Cardiac muscle cell (in vitro differentiated cells and primary cell): ENCODE measurements at regions not wholly inside any gene's neighbourhood (a gene's known extent, or its start where the extent isn't known, plus 50 kb on each side); places are given as distances from the start of the nearest gene placed in this dataset.
"Not testable (repeated sequence)": the region's sequence is repeated elsewhere in the genome, so short reads cannot be mapped to it uniquely, and the experiment has no call there.

ENCODE experiments used
- DNase-seq, 2 donors: peaks; one replicate each; pipeline versions ENCODE4 v3.0.0 to v3.0.0-alpha.2; 2010 to 2017; ENCODE audit warnings: low read depth in 1 of 2, low spot score in 1 of 2
- H3K27ac ChIP-seq: fragments of 200-600 bp; sonication (generic); 2 replicates; pipeline ENCODE4 v1.5.1; 2016
- H3K27me3 ChIP-seq: fragments of 200-600 bp; sonication (generic); 2 replicates; pipeline ENCODE4 v1.6.0; 2016; ENCODE audit warnings: control low read depth
- H3K36me3 ChIP-seq: fragments of 200-600 bp; sonication (generic); 2 replicates; pipeline ENCODE4 v1.5.1; 2016; ENCODE audit warnings: control low read depth
- H3K4me1 ChIP-seq: fragments of 200-600 bp; sonication (generic); 2 replicates; pipeline ENCODE4 v1.8.1; 2017; ENCODE audit warnings: low read depth, mild to moderate bottlenecking, mixed run types
- H3K4me3 ChIP-seq: fragments of 200-600 bp; sonication (generic); 2 replicates; pipeline ENCODE4 v1.5.1; 2016; ENCODE audit warnings: mild to moderate bottlenecking
- H3K9me3 ChIP-seq: fragments of 200-600 bp; sonication (generic); 2 replicates; pipeline ENCODE4 v1.5.1; 2017; ENCODE audit warnings: low read depth, mild to moderate bottlenecking, control low read depth
- TF ChIP-seq, protein P1 (sequence below): IDR thresholded peaks from 2 replicates; pipeline ENCODE4 v1.5.1; 2012; ENCODE audit warnings: low read depth, mild to moderate bottlenecking, low read length

GRCh38 chr1:3992746-3993145 lies 92.7 kb upstream of the C1orf174 start:
- H3K27ac ChIP-seq: no peak overlapping the region
- H3K36me3 ChIP-seq: no peaks in the 10 kb centered on the region
- H3K27me3 ChIP-seq: no peaks in the 10 kb centered on the region
- DNase-seq: no peak
- H3K9me3 ChIP-seq: no peaks in the 10 kb centered on the region
- TF ChIP-seq, protein P1, sequence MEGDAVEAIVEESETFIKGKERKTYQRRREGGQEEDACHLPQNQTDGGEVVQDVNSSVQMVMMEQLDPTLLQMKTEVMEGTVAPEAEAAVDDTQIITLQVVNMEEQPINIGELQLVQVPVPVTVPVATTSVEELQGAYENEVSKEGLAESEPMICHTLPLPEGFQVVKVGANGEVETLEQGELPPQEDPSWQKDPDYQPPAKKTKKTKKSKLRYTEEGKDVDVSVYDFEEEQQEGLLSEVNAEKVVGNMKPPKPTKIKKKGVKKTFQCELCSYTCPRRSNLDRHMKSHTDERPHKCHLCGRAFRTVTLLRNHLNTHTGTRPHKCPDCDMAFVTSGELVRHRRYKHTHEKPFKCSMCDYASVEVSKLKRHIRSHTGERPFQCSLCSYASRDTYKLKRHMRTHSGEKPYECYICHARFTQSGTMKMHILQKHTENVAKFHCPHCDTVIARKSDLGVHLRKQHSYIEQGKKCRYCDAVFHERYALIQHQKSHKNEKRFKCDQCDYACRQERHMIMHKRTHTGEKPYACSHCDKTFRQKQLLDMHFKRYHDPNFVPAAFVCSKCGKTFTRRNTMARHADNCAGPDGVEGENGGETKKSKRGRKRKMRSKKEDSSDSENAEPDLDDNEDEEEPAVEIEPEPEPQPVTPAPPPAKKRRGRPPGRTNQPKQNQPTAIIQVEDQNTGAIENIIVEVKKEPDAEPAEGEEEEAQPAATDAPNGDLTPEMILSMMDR: no peak
- H3K4me1 ChIP-seq: no peaks in the 10 kb centered on the region
- H3K4me3 ChIP-seq: no peak overlapping the region

DNA sequence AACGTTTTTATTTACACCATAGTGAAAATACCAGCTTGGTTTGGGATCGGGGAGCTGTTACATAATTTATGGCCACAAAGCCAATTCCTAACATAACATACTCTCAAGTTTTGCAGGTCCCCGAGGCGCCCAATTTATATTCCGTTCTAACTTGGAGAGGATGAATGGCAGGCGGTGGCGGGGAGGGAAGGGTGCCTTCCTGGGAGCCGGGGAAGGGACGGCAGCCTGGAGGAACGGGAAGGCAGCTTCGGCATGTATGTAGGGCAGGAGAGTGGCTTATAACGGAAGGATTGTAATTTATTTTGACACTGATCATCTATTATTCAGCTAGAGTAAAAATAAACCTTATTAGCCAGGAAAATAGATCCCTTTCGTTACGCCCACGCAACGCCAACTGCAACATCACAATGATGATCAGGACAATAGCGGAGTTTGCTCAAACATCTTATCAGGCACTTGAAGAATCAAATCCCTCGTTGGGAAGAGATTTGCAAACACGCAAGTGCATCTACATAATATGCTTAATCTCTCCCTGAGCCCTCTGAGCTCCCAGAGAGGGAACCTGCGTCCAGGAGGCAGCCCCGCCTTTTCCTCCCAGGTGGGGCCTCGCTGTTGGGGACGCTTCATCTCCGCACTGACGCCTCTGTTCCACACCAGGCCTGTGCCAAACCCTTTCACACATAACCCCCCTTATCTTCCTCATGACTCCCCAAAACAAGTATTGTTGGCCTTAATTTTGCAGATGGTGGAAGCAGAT lies 93.7 kb upstream of the C1orf174 start:
- Histone ChIP-seq H3K4me1 (no peaks in the 10 kb centered on the region), H3K4me3 (no peak overlapping the region), H3K27ac (no peak overlapping the region), H3K9me3 (no peaks in the 10 kb centered on the region), H3K27me3 (no peaks in the 10 kb centered on the region), H3K36me3 (no peaks in the 10 kb centered on the region)
- TF ChIP-seq, protein P1: no peak
- DNase-seq: no peak

- no peaks in the 10 kb centered on the region for H3K9me3 ChIP-seq
- H3K27me3 ChIP-seq: no peaks in the 10 kb centered on the region
- H3K36me3 ChIP-seq: no peaks in the 10 kb centered on the region
- no peaks in the 10 kb centered on the region for H3K4me1 ChIP-seq
- no peak overlapping the region for H3K4me3 ChIP-seq
- DNase-seq: no peak
- TF ChIP-seq, protein P1: no peak
- H3K27ac ChIP-seq: no peak overlapping the region
These were observed 95.2 kb upstream of the C1orf174 start for GRCh38 chr1:3995141-3995780.

GRCh38 chr1:3996846-3997705 lies 97.0 kb upstream of the C1orf174 start:
- no peak for DNase-seq
- H3K4me3 ChIP-seq: no peak overlapping the region
- H3K9me3 ChIP-seq: no peaks in the 10 kb centered on the region
- H3K27ac ChIP-seq: no peak overlapping the region
- no peaks in the 10 kb centered on the region for H3K27me3 ChIP-seq
- H3K36me3 ChIP-seq: no peaks in the 10 kb centered on the region
- TF ChIP-seq, protein P1: no peak
- no peaks in the 10 kb centered on the region for H3K4me1 ChIP-seq

- DNase-seq: no peak
- TF ChIP-seq, protein P1: no peak
- no peaks in the 10 kb centered on the region for H3K36me3 ChIP-seq
These were observed 98.0 kb upstream of the C1orf174 start for GRCh38 chr1:3998086-3998485.

DNA sequence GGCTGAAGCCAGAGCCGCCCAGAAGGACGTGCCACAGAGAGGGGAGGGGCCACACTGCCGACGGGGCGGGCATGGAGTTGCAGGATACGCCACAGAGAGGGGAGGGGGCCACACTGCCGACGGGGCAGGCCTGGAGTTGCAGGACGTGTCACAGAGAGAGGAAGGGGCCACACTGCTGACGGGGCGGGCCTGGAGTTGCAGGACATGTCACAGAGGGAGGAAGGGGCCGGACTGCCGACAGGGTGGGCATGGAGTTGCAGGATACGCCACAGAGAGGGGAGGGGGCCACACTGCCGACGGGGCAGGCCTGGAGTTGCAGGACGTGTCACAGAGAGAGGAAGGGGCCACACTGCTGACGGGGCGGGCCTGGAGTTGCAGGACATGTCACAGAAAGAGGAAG lies 99.4 kb upstream of the C1orf174 start:
- not testable (repeated sequence) for H3K27ac ChIP-seq, H3K4me3 ChIP-seq, DNase-seq, H3K9me3 ChIP-seq, H3K27me3 ChIP-seq, H3K4me1 ChIP-seq, H3K36me3 ChIP-seq

More at GRCh38 chr1:3998086-3998485, 98.0 kb upstream of the C1orf174 start:
- H3K4me3 ChIP-seq: no peak overlapping the region
- H3K9me3 ChIP-seq: no peaks in the 10 kb centered on the region
- no peak overlapping the region for H3K27ac ChIP-seq
- no peaks in the 10 kb centered on the region for H3K27me3 ChIP-seq
- H3K4me1 ChIP-seq: no peaks in the 10 kb centered on the region
